SU-DHL-6 (cell line): ENCODE measurements at regions not wholly inside any gene's neighbourhood (a gene's known extent, or its start where the extent isn't known, plus 50 kb on each side); places are given as distances from the start of the nearest gene placed in this dataset.

Experiments
- H2AFZ ChIP-seq: fragments of 200-600 bp; sonication (generic); 2 replicates; pipeline ENCODE4 v1.6.1; 2014; ENCODE audit warnings: low read depth, mild to moderate bottlenecking, moderate library complexity, mixed read lengths, antibody characterized with exemption, low read length; ENCODE audit not compliant: severe bottlenecking
- H3F3A ChIP-seq: fragments of 200-600 bp; shearing (Covaris generic); 2 replicates; pipeline ENCODE4 v1.6.0; 2016; ENCODE audit warnings: antibody characterized with exemption, mild to moderate bottlenecking; ENCODE audit not compliant: insufficient read depth
- H3K27ac ChIP-seq: fragments of 200-600 bp; sonication (generic); 2 replicates; pipeline ENCODE4 v1.5.1; 2016; ENCODE audit warnings: low read depth, mild to moderate bottlenecking, low read length, moderate library complexity, mixed read lengths
- H3K27me3 ChIP-seq: fragments of 200-600 bp; sonication (generic), shearing (Covaris generic); 2 replicates; pipeline ENCODE4 v1.6.0; 2014; ENCODE audit warnings: mild to moderate bottlenecking, low read length
- H3K36me3 ChIP-seq: fragments of 200-600 bp; sonication (generic); 2 replicates; pipeline ENCODE4 v1.6.1; 2014; ENCODE audit warnings: mild to moderate bottlenecking, low read length, mixed read lengths
- H3K4me2 ChIP-seq: fragments of 300-600, 200-600 bp; shearing (Covaris generic), sonication (generic); 2 replicates; pipeline ENCODE4 v1.6.0; 2014; ENCODE audit warnings: low read length, low read depth, mild to moderate bottlenecking; ENCODE audit not compliant: poor library complexity, severe bottlenecking
- H3K4me3 ChIP-seq: fragments of 200-600 bp; sonication (generic); 2 replicates; pipeline ENCODE4 v1.5.1; 2014; ENCODE audit warnings: antibody characterized with exemption, low read length, mild to moderate bottlenecking, mixed read lengths; ENCODE audit not compliant: insufficient read depth, poor library complexity, severe bottlenecking
- H3K79me2 ChIP-seq: fragments of 200-600 bp; sonication (generic); 2 replicates; pipeline ENCODE4 v1.6.1; 2014; ENCODE audit warnings: mild to moderate bottlenecking, low read length, moderate library complexity; ENCODE audit not compliant: insufficient read depth
- H3K9ac ChIP-seq: fragments of 200-600 bp; sonication (generic); 2 replicates; pipeline ENCODE4 v1.7.0; 2014; ENCODE audit warnings: mild to moderate bottlenecking, low read length
- H3K9me2 ChIP-seq: fragments of 200-600 bp; sonication (generic); replicated peaks from 2 replicates; pipeline ENCODE4 v1.6.1; 2014; ENCODE audit warnings: low read length; ENCODE audit not compliant: insufficient read depth
- H3K9me3 ChIP-seq: fragments of 200-600 bp; sonication (generic); 2 replicates; pipeline ENCODE4 v1.6.1; 2014; ENCODE audit warnings: low read length, mixed read lengths; ENCODE audit not compliant: insufficient read depth
- H4K20me1 ChIP-seq: fragments of 200-600 bp; sonication (generic); 2 replicates; pipeline ENCODE4 v1.6.1; 2014; ENCODE audit warnings: low read depth, mild to moderate bottlenecking, antibody characterized with exemption, low read length, moderate library complexity, mixed read lengths
- EZH2phosphoT487 ChIP-seq: fragments of 200-600 bp; sonication (generic), shearing (Covaris generic); conservative IDR thresholded peaks from 2 replicates; pipeline ENCODE4 v1.6.1; 2018; ENCODE audit warnings: mild to moderate bottlenecking, antibody characterized with exemption, low read length, moderate library complexity, mixed read lengths
- TF ChIP-seq, protein P1 (sequence below): fragments of 200-600 bp; sonication (generic); IDR thresholded peaks from one replicate; pipeline ENCODE4 v1.5.1; 2017; ENCODE audit warnings: antibody characterized with exemption, mild to moderate bottlenecking, low read length, moderate library complexity; ENCODE audit not compliant: insufficient read depth, poor library complexity, severe bottlenecking

- Histone ChIP-seq H3K9ac (no peak overlapping the region), H3K4me3 (no peak overlapping the region), H3K27me3 (no peaks in the 10 kb centered on the region), H3K4me2 (no peak overlapping the region), H3K27ac (no peak overlapping the region), H3K9me3 (no peaks in the 10 kb centered on the region), H2AFZ (no peak overlapping the region), H3K9me2 (no peaks in the 10 kb centered on the region), H3F3A (no peaks in the 10 kb centered on the region), H3K79me2 (no peaks in the 10 kb centered on the region), H4K20me1 (no peaks in the 10 kb centered on the region), H3K36me3 (no peaks in the 10 kb centered on the region)
- no peak for TF ChIP-seq EZH2phosphoT487
- TF ChIP-seq, protein P1, sequence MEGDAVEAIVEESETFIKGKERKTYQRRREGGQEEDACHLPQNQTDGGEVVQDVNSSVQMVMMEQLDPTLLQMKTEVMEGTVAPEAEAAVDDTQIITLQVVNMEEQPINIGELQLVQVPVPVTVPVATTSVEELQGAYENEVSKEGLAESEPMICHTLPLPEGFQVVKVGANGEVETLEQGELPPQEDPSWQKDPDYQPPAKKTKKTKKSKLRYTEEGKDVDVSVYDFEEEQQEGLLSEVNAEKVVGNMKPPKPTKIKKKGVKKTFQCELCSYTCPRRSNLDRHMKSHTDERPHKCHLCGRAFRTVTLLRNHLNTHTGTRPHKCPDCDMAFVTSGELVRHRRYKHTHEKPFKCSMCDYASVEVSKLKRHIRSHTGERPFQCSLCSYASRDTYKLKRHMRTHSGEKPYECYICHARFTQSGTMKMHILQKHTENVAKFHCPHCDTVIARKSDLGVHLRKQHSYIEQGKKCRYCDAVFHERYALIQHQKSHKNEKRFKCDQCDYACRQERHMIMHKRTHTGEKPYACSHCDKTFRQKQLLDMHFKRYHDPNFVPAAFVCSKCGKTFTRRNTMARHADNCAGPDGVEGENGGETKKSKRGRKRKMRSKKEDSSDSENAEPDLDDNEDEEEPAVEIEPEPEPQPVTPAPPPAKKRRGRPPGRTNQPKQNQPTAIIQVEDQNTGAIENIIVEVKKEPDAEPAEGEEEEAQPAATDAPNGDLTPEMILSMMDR: no peak
Measured at GRCh38 chr1:83547901-83548300, 451.0 kb downstream of the TTLL7 start.

DNA sequence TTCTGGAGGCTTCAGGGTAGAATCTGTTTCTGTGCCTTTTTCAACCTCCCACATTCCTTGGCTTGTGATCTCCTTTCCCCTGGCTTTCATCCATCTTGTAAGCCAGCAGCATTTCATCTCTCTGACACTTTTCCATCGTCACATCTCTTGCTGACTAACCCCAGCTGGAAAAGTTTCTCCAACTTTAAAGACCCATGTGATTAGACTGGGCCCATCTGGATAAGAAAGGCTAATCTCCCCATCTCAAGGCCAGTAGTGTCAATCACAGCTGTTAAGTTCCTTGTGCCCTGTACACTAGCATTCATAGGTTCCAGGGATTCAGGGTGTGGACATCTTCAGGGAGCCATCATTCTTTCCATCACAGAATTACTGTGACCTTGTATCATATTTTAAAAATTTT, 452.1 kb downstream of the TTLL7 start:
- Histone ChIP-seq H3K9me3 (no peaks in the 10 kb centered on the region), H2AFZ (no peak overlapping the region), H3K9ac (no peak overlapping the region), H3K9me2 (no peaks in the 10 kb centered on the region), H3K27me3 (no peaks in the 10 kb centered on the region), H3K36me3 (no peaks in the 10 kb centered on the region), H3K27ac (no peak overlapping the region), H3F3A (no peaks in the 10 kb centered on the region), H3K79me2 (no peaks in the 10 kb centered on the region), H3K4me3 (no peak overlapping the region), H3K4me2 (no peak overlapping the region), H4K20me1 (no peaks in the 10 kb centered on the region)
- TF ChIP-seq, protein P1: no peak
- TF ChIP-seq EZH2phosphoT487: no peak

DNA sequence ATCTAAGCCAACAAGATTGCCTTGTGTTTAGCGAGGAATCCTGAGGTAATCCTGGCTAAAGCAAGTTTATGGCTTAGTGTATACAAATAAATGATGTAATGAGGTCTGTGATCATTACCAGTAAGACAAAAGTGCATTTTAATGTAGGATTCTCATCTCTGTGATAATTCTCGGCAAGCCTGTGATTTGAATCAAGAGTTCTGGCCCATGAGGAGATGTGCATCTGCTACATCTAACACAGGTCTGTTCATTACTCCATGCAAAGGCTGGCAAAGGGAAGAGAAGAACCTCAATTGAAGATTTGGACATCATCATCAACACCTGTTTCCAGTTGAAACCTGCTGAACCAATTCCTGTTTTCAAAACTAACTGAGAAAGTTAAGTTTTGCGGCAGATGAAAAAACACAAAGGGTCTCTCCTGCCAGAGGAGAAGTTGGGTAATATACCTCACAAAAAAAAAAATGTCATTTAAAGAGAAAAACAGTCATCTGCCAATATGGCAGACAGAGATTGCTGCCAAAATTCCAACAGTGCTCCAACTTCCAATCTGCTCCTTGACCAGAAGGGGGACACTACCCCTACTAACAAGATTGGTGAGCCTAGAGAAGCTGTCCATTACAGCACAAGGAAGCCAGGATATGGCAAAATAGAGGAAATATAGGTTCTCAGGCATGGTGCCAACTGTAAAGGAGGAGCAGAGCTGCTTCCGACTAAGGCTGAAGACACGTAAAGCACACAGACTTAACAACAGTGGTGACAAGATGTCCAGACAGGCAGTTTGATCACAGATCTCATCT, 453.7 kb downstream of the TTLL7 start:
- Histone ChIP-seq H4K20me1 (no peaks in the 10 kb centered on the region), H3F3A (no peaks in the 10 kb centered on the region), H3K36me3 (no peaks in the 10 kb centered on the region), H3K4me3 (no peak overlapping the region), H3K27me3 (no peaks in the 10 kb centered on the region), H3K79me2 (no peaks in the 10 kb centered on the region), H3K9ac (no peak overlapping the region), H3K27ac (no peak overlapping the region), H2AFZ (no peak overlapping the region), H3K4me2 (no peak overlapping the region), H3K9me3 (no peaks in the 10 kb centered on the region), H3K9me2 (no peaks in the 10 kb centered on the region)
- TF ChIP-seq, protein P1: no peak
- no peak for TF ChIP-seq EZH2phosphoT487
